Neural cell (in vitro differentiated cells): ENCODE measurements at regions not wholly inside any gene's neighbourhood (a gene's known extent, or its start where the extent isn't known, plus 50 kb on each side); places are given as distances from the start of the nearest gene placed in this dataset.

Source experiments
- H2AFZ ChIP-seq: fragments of 200-600, 300-800 bp; sonication (generic), shearing (Covaris generic); 2 replicates; pipeline ENCODE4 v1.6.0; 2014; ENCODE audit warnings: low read depth, mild to moderate bottlenecking, antibody characterized with exemption, low read length, moderate library complexity
- H3F3A ChIP-seq: fragments of 200-600 bp; shearing (Covaris generic); 2 replicates; pipeline ENCODE4 v1.6.1; 2016; ENCODE audit warnings: mild to moderate bottlenecking, moderate library complexity, mixed read lengths, antibody characterized with exemption, low read length; ENCODE audit not compliant: insufficient read depth, poor library complexity, severe bottlenecking
- H3K27ac ChIP-seq: fragments of 200-600, 300-800 bp; sonication (generic), shearing (Covaris generic); 2 replicates; pipeline ENCODE4 v1.5.1; 2014; ENCODE audit warnings: mild to moderate bottlenecking, low read length, moderate library complexity
- H3K27me3 ChIP-seq: fragments of 300-800, 200-600 bp; sonication (generic), shearing (Covaris generic); 2 replicates; pipeline ENCODE4 v1.6.0; 2014; ENCODE audit warnings: mild to moderate bottlenecking, low read depth, low read length, moderate library complexity; ENCODE audit not compliant: insufficient read depth
- H3K36me3 ChIP-seq: fragments of 300-800, 200-600 bp; sonication (generic), shearing (Covaris generic); 2 replicates; pipeline ENCODE4 v1.5.1; 2014; ENCODE audit warnings: mild to moderate bottlenecking, antibody characterized with exemption, low read length, moderate library complexity; ENCODE audit not compliant: insufficient read depth
- H3K4me2 ChIP-seq: fragments of 300-800, 200-600 bp; sonication (generic), shearing (Covaris generic); 2 replicates; pipeline ENCODE4 v1.6.0; 2014; ENCODE audit warnings: mild to moderate bottlenecking, low read length
- H3K4me3 ChIP-seq: fragments of 300-800, 200-600 bp; sonication (generic), shearing (Covaris generic); 2 replicates; pipeline ENCODE4 v1.5.1; 2014; ENCODE audit warnings: mild to moderate bottlenecking, low read length, moderate library complexity
- H3K79me2 ChIP-seq: fragments of 200-600 bp; shearing (Covaris generic); replicated peaks from 2 replicates; pipeline ENCODE4 v1.6.0; 2014; ENCODE audit warnings: mild to moderate bottlenecking, low read length, moderate library complexity; ENCODE audit not compliant: insufficient read depth
- H3K9ac ChIP-seq: fragments of 300-800, 200-600 bp; sonication (generic), shearing (Covaris generic); 2 replicates; pipeline ENCODE4 v1.6.1; 2016; ENCODE audit warnings: mild to moderate bottlenecking, low read length, mixed read lengths
- H3K9me2 ChIP-seq: fragments of 200-600 bp; shearing (Covaris generic); 2 replicates; pipeline ENCODE4 v1.6.1; 2016; ENCODE audit warnings: mild to moderate bottlenecking, low read length, mixed read lengths; ENCODE audit not compliant: insufficient read depth
- H3K9me3 ChIP-seq: fragments of 200-600, 300-800 bp; sonication (generic), shearing (Covaris generic); 2 replicates; pipeline ENCODE4 v1.6.1; 2016; ENCODE audit warnings: mild to moderate bottlenecking, mixed run types, low read length, moderate library complexity, mixed read lengths
- H4K20me1 ChIP-seq: fragments of 200-600 bp; shearing (Covaris generic); 2 replicates; pipeline ENCODE4 v1.6.1; 2016; ENCODE audit warnings: mild to moderate bottlenecking, mixed run types; ENCODE audit not compliant: insufficient read depth
- CTCF ChIP-seq: fragments of 450-650 bp; IDR thresholded peaks from 2 replicates; pipeline ENCODE4 v1.5.1; 2014; ENCODE audit warnings: antibody characterized with exemption, mild to moderate bottlenecking, moderate library complexity; ENCODE audit not compliant: poor library complexity, severe bottlenecking
- EP300 ChIP-seq: fragments of 450-650 bp; conservative IDR thresholded peaks from 2 replicates; pipeline ENCODE4 v1.6.1; 2014; ENCODE audit warnings: antibody characterized with exemption, mild to moderate bottlenecking, moderate library complexity; ENCODE audit not compliant: poor library complexity, severe bottlenecking
- EZH2 ChIP-seq: fragments of 200-600, 300-800 bp; shearing (Covaris generic), sonication (generic); IDR thresholded peaks from 2 replicates; pipeline ENCODE4 v1.6.1; 2014; ENCODE audit warnings: antibody characterized with exemption, low read length, borderline replicate concordance, mild to moderate bottlenecking; ENCODE audit not compliant: insufficient read depth, poor library complexity, severe bottlenecking
- MXI1 ChIP-seq: fragments of 450-650 bp; conservative IDR thresholded peaks from 2 replicates; pipeline ENCODE4 v1.6.1; 2014; ENCODE audit warnings: antibody characterized with exemption, mild to moderate bottlenecking; ENCODE audit not compliant: poor library complexity, severe bottlenecking
- POLR2AphosphoS5 ChIP-seq: IDR thresholded peaks from 2 replicates; pipeline ENCODE4 v1.6.1; 2012
- RAD21 ChIP-seq: fragments of 450-650 bp; conservative IDR thresholded peaks from 2 replicates; pipeline ENCODE4 v1.6.1; 2014; ENCODE audit warnings: antibody characterized with exemption, mild to moderate bottlenecking, moderate library complexity
- SMC3 ChIP-seq: fragments of 450-650 bp; conservative IDR thresholded peaks from 2 replicates; pipeline ENCODE4 v1.6.1; 2014; ENCODE audit warnings: antibody characterized with exemption, mild to moderate bottlenecking, moderate library complexity; ENCODE audit not compliant: poor library complexity
- TAF1 ChIP-seq: IDR thresholded peaks from 2 replicates; pipeline ENCODE4 v1.6.1; 2012; ENCODE audit warnings: low read depth
- TF ChIP-seq, protein P1 (sequence below): IDR thresholded peaks from 2 replicates; pipeline ENCODE4 v1.6.1; 2012; ENCODE audit warnings: borderline replicate concordance

- Histone ChIP-seq H3K27ac (no peak overlapping the region), H3K9me2 (no peaks in the 10 kb centered on the region), H3K27me3 (no peaks in the 10 kb centered on the region), H4K20me1 (no peaks in the 10 kb centered on the region), H3K79me2 (no peaks in the 10 kb centered on the region), H3K9me3 (no peaks in the 10 kb centered on the region), H2AFZ (no peak overlapping the region), H3F3A (no peaks in the 10 kb centered on the region), H3K4me2 (no peak overlapping the region), H3K9ac (no peak overlapping the region), H3K36me3 (no peaks in the 10 kb centered on the region), H3K4me3 (no peak overlapping the region)
- TF ChIP-seq RAD21 (no peak), TAF1 (no peak), EZH2 (no peak)
Observed at GRCh38 chr9:31500422-31500821, 884.0 kb upstream of the ACO1 start.

GRCh38 chr9:31519011-31519410 lies 865.4 kb upstream of the ACO1 start:
- H3F3A ChIP-seq: no peaks in the 10 kb centered on the region
- no peak overlapping the region for H3K4me2 ChIP-seq
- H4K20me1 ChIP-seq: no peaks in the 10 kb centered on the region
- H3K27ac ChIP-seq: no peak overlapping the region
- no peak for TF ChIP-seq EZH2
- no peak for TF ChIP-seq SMC3
- no peaks in the 10 kb centered on the region for H3K79me2 ChIP-seq
- no peaks in the 10 kb centered on the region for H3K9me3 ChIP-seq
- H3K36me3 ChIP-seq: no peaks in the 10 kb centered on the region
- H3K9ac ChIP-seq: no peak overlapping the region
- no peaks in the 10 kb centered on the region for H3K9me2 ChIP-seq
- no peak overlapping the region for H3K4me3 ChIP-seq
- no peak overlapping the region for H2AFZ ChIP-seq
- no peaks in the 10 kb centered on the region for H3K27me3 ChIP-seq

- Histone ChIP-seq H3K27me3 (no peaks in the 10 kb centered on the region), H3K9me2 (no peaks in the 10 kb centered on the region), H3K36me3 (no peaks in the 10 kb centered on the region), H2AFZ (no peak overlapping the region), H4K20me1 (no peaks in the 10 kb centered on the region), H3K4me2 (no peak overlapping the region), H3K9ac (no peak overlapping the region), H3K79me2 (no peaks in the 10 kb centered on the region), H3K4me3 (no peak overlapping the region), H3K27ac (no peak overlapping the region), H3K9me3 (no peaks in the 10 kb centered on the region), H3F3A (no peaks in the 10 kb centered on the region)
- no peak for TF ChIP-seq CTCF
- TF ChIP-seq, protein P1, sequence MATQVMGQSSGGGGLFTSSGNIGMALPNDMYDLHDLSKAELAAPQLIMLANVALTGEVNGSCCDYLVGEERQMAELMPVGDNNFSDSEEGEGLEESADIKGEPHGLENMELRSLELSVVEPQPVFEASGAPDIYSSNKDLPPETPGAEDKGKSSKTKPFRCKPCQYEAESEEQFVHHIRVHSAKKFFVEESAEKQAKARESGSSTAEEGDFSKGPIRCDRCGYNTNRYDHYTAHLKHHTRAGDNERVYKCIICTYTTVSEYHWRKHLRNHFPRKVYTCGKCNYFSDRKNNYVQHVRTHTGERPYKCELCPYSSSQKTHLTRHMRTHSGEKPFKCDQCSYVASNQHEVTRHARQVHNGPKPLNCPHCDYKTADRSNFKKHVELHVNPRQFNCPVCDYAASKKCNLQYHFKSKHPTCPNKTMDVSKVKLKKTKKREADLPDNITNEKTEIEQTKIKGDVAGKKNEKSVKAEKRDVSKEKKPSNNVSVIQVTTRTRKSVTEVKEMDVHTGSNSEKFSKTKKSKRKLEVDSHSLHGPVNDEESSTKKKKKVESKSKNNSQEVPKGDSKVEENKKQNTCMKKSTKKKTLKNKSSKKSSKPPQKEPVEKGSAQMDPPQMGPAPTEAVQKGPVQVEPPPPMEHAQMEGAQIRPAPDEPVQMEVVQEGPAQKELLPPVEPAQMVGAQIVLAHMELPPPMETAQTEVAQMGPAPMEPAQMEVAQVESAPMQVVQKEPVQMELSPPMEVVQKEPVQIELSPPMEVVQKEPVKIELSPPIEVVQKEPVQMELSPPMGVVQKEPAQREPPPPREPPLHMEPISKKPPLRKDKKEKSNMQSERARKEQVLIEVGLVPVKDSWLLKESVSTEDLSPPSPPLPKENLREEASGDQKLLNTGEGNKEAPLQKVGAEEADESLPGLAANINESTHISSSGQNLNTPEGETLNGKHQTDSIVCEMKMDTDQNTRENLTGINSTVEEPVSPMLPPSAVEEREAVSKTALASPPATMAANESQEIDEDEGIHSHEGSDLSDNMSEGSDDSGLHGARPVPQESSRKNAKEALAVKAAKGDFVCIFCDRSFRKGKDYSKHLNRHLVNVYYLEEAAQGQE: no peak
- no peak for TF ChIP-seq MXI1
- TF ChIP-seq EZH2: no peak
- TF ChIP-seq POLR2AphosphoS5: no peak
- TF ChIP-seq SMC3: no peak
- TF ChIP-seq RAD21: no peak
- no peak for TF ChIP-seq EP300
- no peak for TF ChIP-seq TAF1
Observed at GRCh38 chr9:31519424-31519823, 865.0 kb upstream of the ACO1 start.
